Brain microvascular endothelial cell (primary cell): ENCODE measurements at regions not wholly inside any gene's neighbourhood (a gene's known extent, or its start where the extent isn't known, plus 50 kb on each side); places are given as distances from the start of the nearest gene placed in this dataset.
"Not testable (repeated sequence)": the region's sequence is repeated elsewhere in the genome, so short reads cannot be mapped to it uniquely, and the experiment has no call there.

ENCODE experiments used
- DNase-seq: peaks from one replicate; pipeline ENCODE4 v3.0.0-alpha.2; 2020
- H3K27ac ChIP-seq: fragments of 250-450 bp; sonication (Bioruptor Pico); 2 replicates; pipeline ENCODE4 v1.5.1; 2020; ENCODE audit warnings: mild to moderate bottlenecking, moderate library complexity
- H3K27me3 ChIP-seq: fragments of 250-450 bp; sonication (Bioruptor Pico); replicated peaks from 2 replicates; pipeline ENCODE4 v1.5.1; 2020; ENCODE audit warnings: mild to moderate bottlenecking
- H3K36me3 ChIP-seq: fragments of 250-450 bp; sonication (Bioruptor Pico); replicated peaks from 2 replicates; pipeline ENCODE4 v1.5.1; 2020; ENCODE audit warnings: mild to moderate bottlenecking
- H3K4me3 ChIP-seq: 2 replicates; pipeline ENCODE4 v1.5.1; 2011; ENCODE audit warnings: low read depth, mild to moderate bottlenecking, control low read depth, low read length, moderate library complexity
- in situ Hi-C: cut with HindIII; loops from 2 replicates; pipeline ENCODE4 v1.10.0; 2017; ENCODE audit warnings: low sequenced_read_pairs, low pct_ligation_motif_present
- TF ChIP-seq, protein P1 (sequence below): IDR thresholded peaks from 2 replicates; pipeline ENCODE4 v1.5.1; 2011; ENCODE audit warnings: low read depth, mild to moderate bottlenecking, moderate library complexity, low read length, control low read depth, inconsistent platforms; ENCODE audit errors: missing control alignments

DNA sequence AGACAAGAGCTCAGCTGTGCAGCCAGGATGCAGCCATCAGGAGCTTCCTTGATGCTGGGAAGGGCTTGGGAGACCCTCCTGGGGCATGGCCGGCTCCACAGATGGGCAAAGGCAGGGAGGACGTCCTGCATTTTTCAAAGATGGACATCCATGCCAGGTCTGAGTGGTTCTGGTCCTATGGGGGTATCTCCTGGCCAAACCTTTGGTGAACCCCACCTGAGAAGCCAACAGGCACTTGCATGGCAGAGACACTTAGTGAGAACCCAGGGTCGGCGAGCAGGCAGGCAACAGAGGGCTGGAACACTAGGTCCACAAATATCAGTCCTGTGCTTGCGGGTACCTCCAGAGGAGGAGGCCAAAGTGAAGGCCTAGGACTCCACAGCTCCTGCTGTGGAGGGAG, 70.0 kb downstream of the KCTD15 start:
- H3K27ac ChIP-seq, result no peak overlapping the region

DNA sequence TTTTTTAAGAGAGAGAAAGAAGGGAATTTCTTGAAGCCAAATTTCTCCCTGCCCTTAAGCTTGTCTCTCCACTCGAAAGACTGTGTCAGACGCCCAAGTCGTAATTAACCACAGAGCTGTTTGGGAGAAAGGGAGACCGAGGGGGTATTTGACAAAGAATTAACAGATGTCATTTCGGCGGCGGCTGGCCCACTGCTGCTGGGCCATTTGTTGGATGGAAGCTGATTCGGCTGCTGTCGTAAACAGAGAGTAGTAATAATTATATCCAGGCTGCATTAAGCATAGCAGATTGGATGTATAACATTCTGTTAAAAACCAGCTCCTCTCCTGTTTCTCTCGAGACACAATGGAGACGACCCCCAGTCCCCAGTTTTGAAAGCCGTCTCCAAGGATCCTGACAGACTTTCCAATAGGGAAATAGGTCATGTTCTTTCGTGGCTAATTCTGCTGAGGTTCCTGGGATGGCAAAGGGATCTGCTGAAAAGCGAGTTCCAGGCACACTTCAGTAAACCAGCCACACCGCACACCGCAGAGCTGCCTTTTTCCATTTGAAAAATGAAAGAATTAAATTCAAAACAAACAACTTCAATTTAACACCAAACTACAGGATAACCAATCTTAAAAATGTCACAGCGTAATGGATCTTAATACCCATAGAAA, 71.5 kb downstream of the KCTD15 start:
- H3K27me3 ChIP-seq, result no peaks in the 10 kb centered on the region
- peak overlapping the region; percentile 9 for H3K4me3 ChIP-seq
- in situ Hi-C loops, result no loop called here
- no peaks in the 10 kb centered on the region for H3K36me3 ChIP-seq
- TF ChIP-seq, protein P1, sequence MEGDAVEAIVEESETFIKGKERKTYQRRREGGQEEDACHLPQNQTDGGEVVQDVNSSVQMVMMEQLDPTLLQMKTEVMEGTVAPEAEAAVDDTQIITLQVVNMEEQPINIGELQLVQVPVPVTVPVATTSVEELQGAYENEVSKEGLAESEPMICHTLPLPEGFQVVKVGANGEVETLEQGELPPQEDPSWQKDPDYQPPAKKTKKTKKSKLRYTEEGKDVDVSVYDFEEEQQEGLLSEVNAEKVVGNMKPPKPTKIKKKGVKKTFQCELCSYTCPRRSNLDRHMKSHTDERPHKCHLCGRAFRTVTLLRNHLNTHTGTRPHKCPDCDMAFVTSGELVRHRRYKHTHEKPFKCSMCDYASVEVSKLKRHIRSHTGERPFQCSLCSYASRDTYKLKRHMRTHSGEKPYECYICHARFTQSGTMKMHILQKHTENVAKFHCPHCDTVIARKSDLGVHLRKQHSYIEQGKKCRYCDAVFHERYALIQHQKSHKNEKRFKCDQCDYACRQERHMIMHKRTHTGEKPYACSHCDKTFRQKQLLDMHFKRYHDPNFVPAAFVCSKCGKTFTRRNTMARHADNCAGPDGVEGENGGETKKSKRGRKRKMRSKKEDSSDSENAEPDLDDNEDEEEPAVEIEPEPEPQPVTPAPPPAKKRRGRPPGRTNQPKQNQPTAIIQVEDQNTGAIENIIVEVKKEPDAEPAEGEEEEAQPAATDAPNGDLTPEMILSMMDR, result no peak
- DNase-seq, result no peak
- H3K27ac ChIP-seq, result no peak overlapping the region

More for the DNA sequence above, 70.0 kb downstream of the KCTD15 start:
- H3K27me3 ChIP-seq, result no peaks in the 10 kb centered on the region
- TF ChIP-seq, protein P1, result no peak
- no peaks in the 10 kb centered on the region for H3K36me3 ChIP-seq
- in situ Hi-C loops, result no loop called here
- DNase-seq, result no peak
- no peak overlapping the region for H3K4me3 ChIP-seq

DNA sequence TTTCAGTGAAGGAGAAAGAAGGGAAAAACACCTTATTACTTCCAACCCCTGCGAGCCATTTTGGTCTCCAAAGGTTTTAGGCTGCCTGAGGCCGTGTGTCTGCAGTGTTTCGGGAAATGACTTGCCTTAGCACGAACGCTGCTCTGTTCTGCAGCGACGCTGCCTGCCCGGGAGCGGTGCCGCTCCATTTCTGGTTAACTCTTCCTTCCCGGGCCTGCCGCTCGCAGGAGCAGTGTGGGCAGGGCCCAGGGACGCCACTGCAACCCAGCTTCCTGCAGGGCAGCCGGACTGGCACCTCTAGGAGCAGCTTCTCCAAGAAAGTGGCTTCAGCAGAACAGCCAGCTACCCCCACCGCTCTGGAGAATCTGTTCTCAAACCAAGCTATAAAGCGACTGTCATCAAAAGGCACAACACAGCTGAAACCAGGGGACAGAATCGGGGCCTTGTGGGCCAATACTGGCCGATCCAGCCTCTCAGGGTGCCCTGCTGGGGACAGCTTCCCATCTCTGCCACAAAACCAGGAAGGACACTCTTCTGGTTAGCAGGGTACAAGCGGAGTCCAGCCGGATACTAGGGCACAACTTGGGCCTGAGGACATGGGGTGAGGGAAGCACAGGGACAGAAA, 72.2 kb downstream of the KCTD15 start:
- DNase-seq, result no peak
- no peaks in the 10 kb centered on the region for H3K27me3 ChIP-seq
- in situ Hi-C loops, result no loop called here
- no peaks in the 10 kb centered on the region for H3K36me3 ChIP-seq
- no peak overlapping the region for H3K27ac ChIP-seq
- peak overlapping the region; percentile 9 for H3K4me3 ChIP-seq
- TF ChIP-seq, protein P1, result peak; percentile 24

DNA sequence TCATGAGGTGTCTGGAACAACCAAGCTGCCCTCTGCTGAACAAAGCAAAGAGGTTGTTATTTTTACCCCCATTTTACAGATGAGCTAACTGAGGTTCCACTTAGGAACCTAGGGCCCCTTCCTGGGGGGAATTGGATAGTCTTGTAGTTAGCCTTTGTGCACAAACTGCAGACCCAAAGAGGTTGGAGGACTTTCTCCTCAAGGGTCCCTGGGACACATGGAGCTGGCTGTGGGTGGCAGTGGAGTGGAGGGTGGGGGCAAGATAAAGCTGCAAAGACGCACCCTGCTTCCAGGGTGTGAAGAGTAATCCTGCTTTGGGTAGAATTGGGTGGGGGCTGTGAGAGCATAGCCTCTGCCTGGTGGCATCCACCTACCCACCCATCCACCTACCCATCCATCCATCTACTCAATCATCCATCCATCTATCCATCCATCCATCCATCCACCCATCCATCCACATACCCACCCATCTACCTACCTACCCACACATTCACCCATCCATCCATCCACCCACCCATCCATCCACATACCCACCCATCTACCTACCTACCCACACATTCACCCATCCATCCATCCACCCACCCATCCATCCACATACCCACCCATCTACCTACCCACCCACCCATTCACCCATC, 73.7 kb downstream of the KCTD15 start:
- in situ Hi-C loops, H3K27ac ChIP-seq, H3K4me3 ChIP-seq, H3K36me3 ChIP-seq, DNase-seq, H3K27me3 ChIP-seq: not testable (repeated sequence)

DNA sequence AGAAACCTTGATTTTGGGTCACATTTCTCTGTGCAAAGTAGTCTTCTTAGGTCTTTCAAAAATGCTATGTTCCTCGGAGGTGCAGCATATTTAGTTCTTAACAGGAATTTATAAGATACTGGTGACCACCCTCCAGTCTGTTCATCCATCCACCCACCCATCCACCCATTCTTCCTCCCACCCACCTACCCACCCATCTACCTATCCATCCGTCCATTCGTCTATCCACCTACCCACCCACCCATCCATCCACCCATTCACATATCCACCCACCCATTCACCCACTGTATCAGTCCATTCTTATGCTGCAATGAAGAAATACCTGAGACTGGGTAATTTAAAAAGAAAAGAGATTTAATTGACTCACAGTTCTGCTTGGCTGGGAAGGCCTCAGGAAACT, 74.9 kb downstream of the KCTD15 start:
- TF ChIP-seq, protein P1, result no peak
- Histone ChIP-seq H3K27ac (no peak overlapping the region), H3K4me3 (no peak overlapping the region), H3K27me3 (no peaks in the 10 kb centered on the region), H3K36me3 (no peaks in the 10 kb centered on the region)
- in situ Hi-C loops, result no loop called here
- no peak for DNase-seq

DNA sequence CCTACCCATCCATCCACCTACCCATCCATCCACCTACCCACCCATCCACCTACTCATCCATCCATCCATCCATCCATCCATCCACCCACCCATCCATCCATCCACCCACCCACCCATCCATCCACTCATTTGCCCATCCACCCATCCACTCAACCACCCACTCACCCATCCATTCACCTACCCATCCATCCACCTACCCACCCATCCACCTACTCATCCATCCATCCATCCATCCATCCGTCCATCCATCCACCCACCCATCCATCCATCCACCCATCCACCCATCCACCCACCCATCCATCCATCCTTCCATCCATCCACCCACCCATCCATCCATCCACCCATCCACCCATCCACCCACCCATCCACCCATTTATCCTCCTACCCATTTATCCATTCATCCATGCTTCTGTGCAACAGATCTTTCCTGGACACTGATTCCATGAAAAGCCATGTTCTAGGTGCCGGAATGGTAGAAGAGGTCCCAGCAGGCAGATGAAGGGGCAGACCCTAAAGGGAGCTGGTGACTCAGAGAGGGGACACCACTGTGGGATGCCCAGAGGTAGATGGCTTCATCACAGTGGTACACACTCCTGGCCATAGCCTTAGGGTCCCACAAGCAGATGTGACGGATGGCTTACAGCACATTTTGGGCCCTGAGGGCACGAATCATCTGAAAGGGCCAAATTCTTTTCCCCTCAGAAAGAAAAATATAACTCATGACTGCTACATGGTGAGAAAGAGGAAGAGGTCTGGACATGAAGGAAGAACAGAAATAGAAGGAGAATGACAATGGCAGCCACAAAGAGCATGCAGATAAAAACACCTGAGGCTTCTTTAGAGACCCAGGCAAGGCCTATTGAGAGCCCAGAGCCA, 76.0 kb downstream of the KCTD15 start:
- Histone ChIP-seq H3K36me3 (no peaks in the 10 kb centered on the region), H3K4me3 (no peak overlapping the region), H3K27me3 (no peaks in the 10 kb centered on the region), H3K27ac (no peak overlapping the region)
- in situ Hi-C loops, result no loop called here
- TF ChIP-seq, protein P1, result no peak
- no peak for DNase-seq
